ENCODE measurements at regions not wholly inside any gene's neighbourhood (a gene's known extent, or its start where the extent isn't known, plus 50 kb on each side); places are given as distances from the start of the nearest gene placed in this dataset.
A peak's percentile ranks its signal among the peaks of the same experiment; 100 is the strongest.

GRCh38 chr6:68328156-68328555, 306.9 kb upstream of the ADGRB3 start:
- no peaks in the 10 kb centered on the region for H3K4me1 Mint-ChIP-seq
- no peak for TF ChIP-seq CTCF (IDR thresholded peaks at IDR 0.05)
- H3K9me3 Mint-ChIP-seq, result no peaks in the 10 kb centered on the region
- no peaks in the 10 kb centered on the region for H3K27me3 Mint-ChIP-seq (ENCODE audit: low read depth, poor library complexity)
- H3K27ac Mint-ChIP-seq, result no peak overlapping the region
- no peak for DNase-seq
- H3K4me3 Mint-ChIP-seq, result no peak overlapping the region
- H3K36me3 Mint-ChIP-seq (ENCODE audit: low read depth), result no peaks in the 10 kb centered on the region

GRCh38 chr6:68326762-68327161, 308.3 kb upstream of the ADGRB3 start:
- Mint-ChIP-seq H3K4me3 (no peak overlapping the region), H3K4me1 (no peaks in the 10 kb centered on the region), H3K27me3 (ENCODE audit: low read depth, poor library complexity) (no peaks in the 10 kb centered on the region), H3K36me3 (ENCODE audit: low read depth) (no peaks in the 10 kb centered on the region), H3K27ac (no peak overlapping the region), H3K9me3 (no peaks in the 10 kb centered on the region)
- DNase-seq, result peak; percentile 11
- no peak for TF ChIP-seq CTCF (IDR thresholded peaks at IDR 0.05)

DNA sequence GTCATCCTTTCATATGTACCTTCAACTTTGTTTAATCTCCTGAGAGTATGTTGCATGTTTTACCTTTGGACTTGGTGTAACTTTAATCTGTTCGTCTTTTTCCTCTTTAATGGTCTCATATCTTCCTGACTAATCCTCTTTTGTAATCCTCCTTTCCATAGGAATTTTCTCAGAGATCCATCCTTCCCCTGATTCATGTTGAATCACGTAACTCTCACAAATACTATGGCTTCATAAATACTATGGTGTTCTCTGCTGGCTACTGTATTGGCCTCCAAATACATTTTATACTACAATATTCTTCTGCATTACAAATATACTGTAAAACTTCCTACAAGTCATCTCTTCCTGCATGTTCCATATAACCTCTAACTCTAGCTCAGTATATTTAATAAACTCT, 317.7 kb upstream of the ADGRB3 start:
- Mint-ChIP-seq H3K27me3 (ENCODE audit: low read depth, poor library complexity) (no peaks in the 10 kb centered on the region), H3K27ac (no peak overlapping the region), H3K36me3 (ENCODE audit: low read depth) (no peaks in the 10 kb centered on the region), H3K4me1 (no peaks in the 10 kb centered on the region), H3K4me3 (no peak overlapping the region), H3K9me3 (no peaks in the 10 kb centered on the region)
- DNase-seq, result no peak
- TF ChIP-seq CTCF (IDR thresholded peaks at IDR 0.05), result no peak

DNA sequence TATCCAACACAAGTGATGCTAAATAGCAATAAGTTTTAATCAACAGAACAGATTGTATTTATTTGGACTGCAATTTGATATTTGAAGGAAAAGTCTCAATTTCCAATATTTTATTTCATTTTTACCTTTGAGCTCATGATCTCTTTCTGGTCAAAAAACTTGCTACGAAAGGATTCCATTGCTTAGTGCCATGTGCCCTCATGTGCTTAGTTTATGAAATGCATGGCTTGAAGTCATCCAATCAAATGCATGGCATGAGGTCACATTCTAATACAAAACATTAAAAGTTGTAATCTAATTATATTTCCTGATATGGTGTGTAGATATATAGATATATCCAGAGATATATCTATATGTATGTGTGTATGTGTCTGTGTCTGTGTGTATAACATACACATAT, 321.2 kb upstream of the ADGRB3 start:
- DNase-seq, result no peak
- no peak for TF ChIP-seq CTCF (IDR thresholded peaks at IDR 0.05)
- H3K9me3 Mint-ChIP-seq, result no peaks in the 10 kb centered on the region

GRCh38 chr6:68307301-68307700, 327.8 kb upstream of the ADGRB3 start:
- H3K36me3 Mint-ChIP-seq (ENCODE audit: low read depth), result no peaks in the 10 kb centered on the region
- no peak for DNase-seq
- H3K27me3 Mint-ChIP-seq (ENCODE audit: low read depth, poor library complexity), result no peaks in the 10 kb centered on the region
- H3K27ac Mint-ChIP-seq, result no peak overlapping the region
- no peak for TF ChIP-seq CTCF (IDR thresholded peaks at IDR 0.05)
- no peak overlapping the region for H3K4me3 Mint-ChIP-seq
- H3K4me1 Mint-ChIP-seq, result no peaks in the 10 kb centered on the region
- peaks cover 13% of the 10 kb centered on the region for H3K9me3 Mint-ChIP-seq

More for the DNA sequence above, 321.2 kb upstream of the ADGRB3 start:
- Mint-ChIP-seq H3K27ac (no peak overlapping the region), H3K4me3 (no peak overlapping the region), H3K27me3 (ENCODE audit: low read depth, poor library complexity) (no peaks in the 10 kb centered on the region), H3K36me3 (ENCODE audit: low read depth) (no peaks in the 10 kb centered on the region), H3K4me1 (no peaks in the 10 kb centered on the region)

GRCh38 chr6:68296126-68296525, 339.0 kb upstream of the ADGRB3 start:
- no peak overlapping the region for H3K27ac Mint-ChIP-seq
- no peaks in the 10 kb centered on the region for H3K27me3 Mint-ChIP-seq (ENCODE audit: low read depth, poor library complexity)
- H3K4me3 Mint-ChIP-seq, result no peak overlapping the region
- H3K36me3 Mint-ChIP-seq (ENCODE audit: low read depth), result no peaks in the 10 kb centered on the region
- TF ChIP-seq CTCF (IDR thresholded peaks at IDR 0.05), result no peak
- DNase-seq, result no peak
- no peaks in the 10 kb centered on the region for H3K4me1 Mint-ChIP-seq
- H3K9me3 Mint-ChIP-seq, result peaks cover 9% of the 10 kb centered on the region
